ENCODE measurements at regions not wholly inside any gene's neighbourhood (a gene's known extent, or its start where the extent isn't known, plus 50 kb on each side); places are given as distances from the start of the nearest gene placed in this dataset.

- H3K9me3 ChIP-seq (ENCODE audit: low read depth): no peaks in the 10 kb centered on the region
- no peak overlapping the region for H3K4me3 ChIP-seq
- H3K36me3 ChIP-seq: no peaks in the 10 kb centered on the region
- DNase-seq (ENCODE audit: low read depth in 1 of 2, low spot score in 1 of 2): no peak
- H3K27ac ChIP-seq: no peak overlapping the region
- H3K4me1 ChIP-seq (ENCODE audit: low read depth): no peaks in the 10 kb centered on the region
- no peak for TF ChIP-seq CTCF (IDR thresholded peaks at IDR 0.05; ENCODE audit: low read depth, low read length)
- no peaks in the 10 kb centered on the region for H3K27me3 ChIP-seq
Measured at GRCh38 chr18:60096428-60096827, 196.6 kb downstream of the PMAIP1 start.

DNA sequence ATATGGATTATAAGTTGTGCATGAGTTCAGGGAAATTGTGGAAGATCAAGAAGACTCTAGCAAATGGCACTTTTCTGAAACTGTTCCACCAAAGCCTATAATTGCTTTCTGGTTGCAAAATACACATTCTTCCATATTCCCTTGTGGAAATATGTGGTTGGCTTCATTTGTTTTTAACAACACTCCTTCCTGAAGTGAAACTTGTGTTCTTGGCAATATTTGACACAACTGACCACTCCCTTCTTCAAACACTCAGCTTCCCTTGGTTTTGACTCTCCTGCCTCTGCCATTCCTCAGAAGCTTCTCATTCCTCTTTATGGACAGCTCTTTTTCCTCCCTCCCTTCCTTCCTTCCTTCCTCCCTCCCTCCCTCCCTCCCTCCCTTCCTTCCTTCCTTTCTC, 192.3 kb downstream of the PMAIP1 start:
- no peak overlapping the region for H3K4me3 ChIP-seq
- peak in 1 of 2 donors; percentile 2 for DNase-seq (ENCODE audit: low read depth in 1 of 2, low spot score in 1 of 2)
- no peak for TF ChIP-seq CTCF (IDR thresholded peaks at IDR 0.05; ENCODE audit: low read depth, low read length)
- H3K4me1 ChIP-seq (ENCODE audit: low read depth): peaks cover 14% of the 10 kb centered on the region
- H3K27me3 ChIP-seq: no peaks in the 10 kb centered on the region
- H3K27ac ChIP-seq: no peak overlapping the region
- no peaks in the 10 kb centered on the region for H3K36me3 ChIP-seq
- H3K9me3 ChIP-seq (ENCODE audit: low read depth): no peaks in the 10 kb centered on the region

- H3K27me3 ChIP-seq: no peaks in the 10 kb centered on the region
- H3K9me3 ChIP-seq (ENCODE audit: low read depth): no peaks in the 10 kb centered on the region
- peaks cover 14% of the 10 kb centered on the region for H3K4me1 ChIP-seq (ENCODE audit: low read depth)
- no peak overlapping the region for H3K4me3 ChIP-seq
- H3K27ac ChIP-seq: peak overlapping the region; percentile 48
- peak; percentile 34 to 77 for DNase-seq (ENCODE audit: low read depth in 1 of 2, low spot score in 1 of 2)
- no peaks in the 10 kb centered on the region for H3K36me3 ChIP-seq
- TF ChIP-seq CTCF (IDR thresholded peaks at IDR 0.05; ENCODE audit: low read depth, low read length): peak; percentile 19
Measured at GRCh38 chr18:60090170-60090569, 190.4 kb downstream of the PMAIP1 start.

- no peak for TF ChIP-seq CTCF (IDR thresholded peaks at IDR 0.05; ENCODE audit: low read depth, low read length)
- Histone ChIP-seq H3K4me1 (ENCODE audit: low read depth) (no peaks in the 10 kb centered on the region), H3K27ac (no peak overlapping the region), H3K36me3 (no peaks in the 10 kb centered on the region), H3K9me3 (ENCODE audit: low read depth) (no peaks in the 10 kb centered on the region), H3K27me3 (no peaks in the 10 kb centered on the region), H3K4me3 (no peak overlapping the region)
- no peak for DNase-seq (ENCODE audit: low read depth in 1 of 2, low spot score in 1 of 2)
Measured at GRCh38 chr18:60082790-60083189, 183.0 kb downstream of the PMAIP1 start.

- H3K27me3 ChIP-seq: no peaks in the 10 kb centered on the region
- H3K9me3 ChIP-seq (ENCODE audit: low read depth): no peaks in the 10 kb centered on the region
- no peak overlapping the region for H3K27ac ChIP-seq
- no peak for TF ChIP-seq CTCF (IDR thresholded peaks at IDR 0.05; ENCODE audit: low read depth, low read length)
- H3K4me3 ChIP-seq: no peak overlapping the region
- H3K4me1 ChIP-seq (ENCODE audit: low read depth): no peaks in the 10 kb centered on the region
- DNase-seq (ENCODE audit: low read depth in 1 of 2, low spot score in 1 of 2): no peak
- H3K36me3 ChIP-seq: no peaks in the 10 kb centered on the region
Measured at GRCh38 chr18:60082282-60082681, 182.5 kb downstream of the PMAIP1 start.

- no peak for DNase-seq (ENCODE audit: low read depth in 1 of 2, low spot score in 1 of 2)
- no peak for TF ChIP-seq CTCF (IDR thresholded peaks at IDR 0.05; ENCODE audit: low read depth, low read length)
Measured at GRCh38 chr18:60075477-60075876, 175.7 kb downstream of the PMAIP1 start.

More at GRCh38 chr18:60075477-60075876, 175.7 kb downstream of the PMAIP1 start:
- Histone ChIP-seq H3K27me3 (no peaks in the 10 kb centered on the region), H3K4me3 (no peak overlapping the region), H3K9me3 (ENCODE audit: low read depth) (no peaks in the 10 kb centered on the region), H3K4me1 (ENCODE audit: low read depth) (no peaks in the 10 kb centered on the region), H3K27ac (no peak overlapping the region), H3K36me3 (no peaks in the 10 kb centered on the region)

Measured in cardiac muscle cell (in vitro differentiated cells and primary cell).